Hippocampal formation (tissue), 2 donors: ENCODE measurements at regions not wholly inside any gene's neighbourhood (a gene's known extent, or its start where the extent isn't known, plus 50 kb on each side); places are given as distances from the start of the nearest gene placed in this dataset.
"Not testable (repeated sequence)": the region's sequence is repeated elsewhere in the genome, so short reads cannot be mapped to it uniquely, and the experiment has no call there.

Source experiments
- DNase-seq, 2 donors: peaks; one replicate each; lab custom pipeline; 2025; lab: John Stamatoyannopoulos, UW

DNA sequence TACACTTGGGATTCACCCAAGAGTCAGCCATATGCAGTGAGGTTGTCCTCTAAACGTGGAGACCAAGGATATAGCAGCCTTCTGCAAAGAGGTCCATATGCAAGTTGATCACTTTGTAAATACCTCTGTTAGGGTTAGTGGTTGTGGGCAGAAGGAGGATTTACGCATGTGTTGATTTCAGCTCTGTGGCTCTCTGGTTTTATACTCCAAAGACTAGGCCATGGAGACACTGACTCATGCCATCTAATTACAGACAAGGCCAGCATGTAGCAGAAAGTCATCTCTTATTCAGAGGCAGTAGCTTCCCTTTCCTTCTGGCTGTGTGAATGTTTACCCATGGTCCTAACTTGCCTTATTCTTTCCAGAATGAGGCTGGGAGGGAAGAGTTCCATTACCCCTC lies 140.9 kb upstream of the GOLGA6L4 start:
- not testable (repeated sequence) for DNase-seq

DNA sequence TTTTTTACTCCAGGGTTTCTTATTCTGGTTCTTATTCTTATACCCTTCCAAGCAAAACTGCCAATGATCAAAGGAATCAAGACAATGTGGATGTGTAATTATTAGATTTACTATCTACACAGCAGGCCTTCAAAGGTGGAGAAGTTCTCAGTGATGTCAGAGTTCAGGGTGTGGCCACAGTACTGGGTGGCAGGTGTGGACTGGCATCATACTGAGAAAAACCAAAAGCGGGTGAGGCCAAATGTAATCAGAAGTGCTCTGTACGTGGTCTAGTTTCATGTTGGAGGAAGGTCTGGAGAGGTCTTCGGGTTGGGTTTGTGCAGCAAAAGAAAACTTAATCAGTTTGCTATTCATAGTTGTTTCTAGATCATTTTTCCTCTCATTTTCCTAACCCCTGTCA lies 138.5 kb upstream of the GOLGA6L4 start:
- DNase-seq = not testable (repeated sequence)

DNA sequence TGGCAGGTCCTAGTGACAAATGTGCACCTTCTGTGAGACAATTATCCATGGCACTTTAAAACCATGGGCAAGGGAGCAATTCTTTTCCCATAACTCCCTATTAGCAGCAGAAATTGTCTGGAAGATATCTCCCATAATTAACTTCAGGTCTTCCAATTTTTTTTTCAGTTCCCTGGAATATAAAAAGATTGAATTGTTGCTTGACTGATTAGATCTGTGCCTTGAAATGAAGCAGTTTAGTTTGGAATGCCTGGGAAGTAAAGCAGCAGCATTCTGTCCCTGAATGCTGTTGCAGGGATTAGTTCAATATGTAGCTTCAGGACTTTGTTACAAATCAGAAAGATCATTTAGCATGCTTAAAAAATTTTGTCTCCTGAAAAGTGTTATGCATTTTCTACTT lies 137.0 kb upstream of the GOLGA6L4 start:
- no peak for DNase-seq

DNA sequence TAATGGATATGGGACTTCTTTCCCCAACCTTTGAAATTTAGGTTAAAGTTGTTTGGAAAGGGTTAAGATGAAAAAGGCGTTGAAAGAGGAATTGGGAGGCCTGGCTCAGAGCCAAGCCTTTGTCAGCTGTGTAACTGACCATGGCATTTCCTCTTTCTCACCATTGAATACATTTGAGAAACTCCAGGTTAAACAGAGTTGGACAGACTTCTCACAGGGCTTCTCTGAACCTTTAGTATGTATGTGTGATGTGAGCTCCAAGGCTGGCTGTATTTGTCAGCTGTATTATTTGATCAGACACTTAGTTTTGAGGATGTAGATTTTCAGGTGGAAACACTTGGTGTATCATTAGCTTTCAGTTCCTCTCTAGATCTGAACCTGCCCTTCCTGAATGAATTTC lies 136.4 kb upstream of the GOLGA6L4 start:
- DNase-seq = no peak

DNA sequence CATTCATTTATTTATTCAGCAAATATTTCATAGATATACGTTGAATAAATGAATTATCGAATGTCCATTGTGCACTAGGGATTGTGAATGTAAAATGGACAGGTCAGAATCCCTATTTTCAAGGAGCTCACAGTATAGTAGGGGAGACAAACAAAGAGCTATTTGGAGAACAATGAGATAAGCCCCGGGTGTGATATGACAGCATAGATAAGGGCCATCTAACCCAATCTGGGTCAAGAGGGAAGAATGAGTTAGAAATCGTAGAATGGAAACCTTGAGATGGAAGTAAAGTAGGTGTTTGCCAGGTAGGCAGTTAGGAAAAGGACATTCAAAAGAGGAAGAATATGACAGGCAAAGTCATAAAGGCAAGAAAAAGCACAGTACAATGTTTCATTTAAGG lies 132.2 kb upstream of the GOLGA6L4 start:
- DNase-seq = no peak

DNA sequence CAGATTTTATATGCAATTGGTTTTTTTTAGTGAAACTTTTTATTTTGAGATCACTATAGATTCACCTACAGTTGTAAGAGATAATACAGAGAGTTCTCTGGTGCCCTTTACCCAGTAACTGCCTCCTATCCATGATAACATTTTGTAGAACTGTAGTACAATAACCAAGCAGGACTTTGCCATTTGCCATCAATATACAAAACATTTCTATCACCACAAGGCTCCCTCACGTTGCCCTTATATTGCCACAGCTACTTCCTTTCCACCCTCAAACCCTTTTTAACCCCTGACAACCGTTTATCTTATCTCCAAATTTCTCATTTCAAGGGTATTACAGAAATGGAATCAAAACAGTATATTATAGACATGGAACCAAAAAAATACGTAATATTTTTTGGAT lies 130.7 kb upstream of the GOLGA6L4 start:
- no peak for DNase-seq

DNA sequence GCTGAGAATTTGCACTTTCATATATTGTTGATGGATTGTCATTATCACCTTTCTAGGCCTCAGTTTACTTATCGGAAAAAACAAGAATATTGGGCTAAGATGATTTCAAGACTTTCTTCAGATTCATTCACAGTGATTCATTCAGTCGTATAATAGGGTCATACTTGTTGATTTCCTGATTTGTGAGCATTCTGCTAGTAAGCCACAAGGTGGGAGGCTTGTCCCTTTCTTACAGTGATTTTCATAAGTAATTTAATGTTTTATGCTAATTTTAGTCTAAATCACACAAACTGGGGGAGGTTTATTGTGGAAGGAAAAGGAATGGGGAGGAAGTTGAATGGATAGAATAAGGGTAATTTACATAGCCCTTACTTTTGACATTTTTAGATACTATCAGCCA lies 126.8 kb upstream of the GOLGA6L4 start:
- DNase-seq = no peak

DNA sequence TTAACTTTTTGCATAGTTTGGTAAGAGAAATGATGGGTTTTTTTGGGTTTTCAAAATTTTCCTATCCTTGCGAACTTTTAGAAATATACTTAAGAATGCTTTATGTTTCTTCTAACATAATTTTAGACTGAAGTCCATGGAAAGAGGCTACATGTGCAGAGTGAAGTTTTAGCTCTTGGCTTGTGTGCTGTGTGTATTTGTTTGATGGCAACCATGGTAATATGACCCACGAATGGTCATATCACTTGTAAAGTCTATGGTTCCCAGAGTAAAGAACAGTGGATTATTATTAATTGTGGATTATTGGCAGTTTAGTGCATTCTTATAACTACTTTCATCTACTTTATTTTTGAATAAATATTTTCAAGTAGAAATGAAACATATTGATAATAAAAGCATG lies 124.0 kb upstream of the GOLGA6L4 start:
- DNase-seq = no peak

DNA sequence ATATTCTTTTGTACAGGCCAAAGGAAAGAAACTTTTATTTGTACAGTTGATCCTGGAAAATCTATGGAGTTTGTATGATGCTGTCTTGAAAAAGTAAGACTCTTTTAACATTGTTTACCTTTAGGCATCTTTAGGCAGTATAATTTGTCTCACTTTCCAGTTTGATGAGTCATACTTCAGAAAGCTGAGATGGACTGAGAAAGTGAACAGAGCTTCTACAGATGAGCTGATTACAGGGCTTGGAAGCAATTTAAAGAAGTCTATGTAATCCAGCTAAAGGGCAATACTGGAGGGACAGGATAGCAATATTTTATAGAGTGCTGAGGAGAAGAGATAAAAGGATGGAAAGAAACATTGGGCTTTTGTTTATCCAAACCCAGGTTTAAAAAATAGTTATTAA lies 123.5 kb upstream of the GOLGA6L4 start:
- DNase-seq = no peak

DNA sequence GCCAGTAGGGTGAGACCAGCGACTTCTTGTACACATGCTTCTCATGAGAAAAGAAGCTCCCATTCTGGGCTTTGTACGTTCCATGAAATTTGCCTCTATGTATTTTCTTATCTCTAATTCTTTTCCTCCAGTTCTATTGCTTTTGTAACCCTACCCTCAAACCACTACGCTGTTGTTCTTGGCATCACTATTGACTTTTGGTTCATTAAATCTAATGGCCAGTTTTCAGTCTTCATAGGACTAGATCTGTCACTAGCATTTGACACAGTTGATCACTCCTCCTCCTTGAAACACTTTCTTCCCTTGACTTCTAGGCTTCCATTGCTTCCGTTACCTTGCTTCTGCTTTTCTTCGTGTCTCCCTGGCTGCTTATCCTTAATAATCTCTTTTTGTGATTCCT lies 121.7 kb upstream of the GOLGA6L4 start:
- no peak for DNase-seq

DNA sequence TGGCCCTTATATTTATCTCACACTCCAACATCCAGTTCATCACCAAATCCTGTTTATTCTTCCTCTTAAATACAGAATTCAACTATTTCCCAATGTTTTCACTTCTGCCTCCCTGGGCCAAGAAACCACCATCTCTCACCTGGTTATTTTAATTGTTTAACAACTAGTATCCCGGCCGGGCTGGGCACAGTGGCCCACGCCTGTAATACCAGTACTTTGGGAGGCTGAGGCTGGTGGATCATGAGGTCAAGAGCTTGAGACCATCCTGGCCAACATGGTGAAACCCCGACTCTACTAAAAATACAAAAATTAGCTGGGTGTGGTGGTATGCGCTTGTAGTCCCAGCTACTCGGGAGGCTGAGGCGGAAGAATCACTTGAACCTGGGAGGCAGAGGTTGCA lies 120.9 kb upstream of the GOLGA6L4 start:
- not testable (repeated sequence) for DNase-seq

DNA sequence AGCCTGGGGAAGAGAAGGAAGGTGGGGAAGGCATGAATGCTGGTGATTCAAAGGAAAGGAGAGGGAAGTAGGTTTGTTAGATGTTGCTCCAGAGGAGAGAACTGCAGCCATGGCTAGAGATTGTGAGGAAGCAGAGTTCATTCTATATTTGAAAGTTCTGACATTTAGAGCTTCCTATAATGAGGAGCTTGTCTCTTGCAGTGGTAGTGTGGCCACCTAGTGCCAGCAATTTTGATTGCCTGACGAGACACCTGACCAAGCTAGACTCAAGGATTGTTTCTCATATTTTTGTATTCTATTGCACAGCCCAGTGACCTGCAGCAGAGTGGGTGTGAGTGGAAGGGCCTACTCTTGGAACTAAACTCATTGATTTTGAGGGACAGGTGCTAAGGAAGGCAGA lies 116.2 kb upstream of the GOLGA6L4 start:
- not testable (repeated sequence) for DNase-seq

DNA sequence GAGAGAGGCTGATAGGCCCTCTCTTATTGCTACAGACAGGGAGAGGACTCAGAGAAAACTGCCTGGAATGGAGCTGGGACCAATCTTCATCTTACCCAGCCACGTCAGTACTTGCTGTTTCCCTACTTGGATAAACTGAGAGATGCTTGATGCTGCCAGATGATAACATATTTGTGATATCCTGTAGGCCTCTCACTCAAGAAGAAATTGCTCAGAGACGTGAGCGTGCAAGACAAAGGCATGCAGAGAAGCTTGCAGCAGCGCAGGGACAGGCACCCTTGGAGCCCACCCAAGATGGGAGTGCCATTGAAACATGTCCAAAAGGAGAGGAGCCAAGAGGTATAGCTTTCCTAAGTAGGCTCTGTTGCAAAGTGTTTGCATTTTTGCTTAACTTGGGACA lies 114.7 kb upstream of the GOLGA6L4 start:
- DNase-seq = not testable (repeated sequence)

DNA sequence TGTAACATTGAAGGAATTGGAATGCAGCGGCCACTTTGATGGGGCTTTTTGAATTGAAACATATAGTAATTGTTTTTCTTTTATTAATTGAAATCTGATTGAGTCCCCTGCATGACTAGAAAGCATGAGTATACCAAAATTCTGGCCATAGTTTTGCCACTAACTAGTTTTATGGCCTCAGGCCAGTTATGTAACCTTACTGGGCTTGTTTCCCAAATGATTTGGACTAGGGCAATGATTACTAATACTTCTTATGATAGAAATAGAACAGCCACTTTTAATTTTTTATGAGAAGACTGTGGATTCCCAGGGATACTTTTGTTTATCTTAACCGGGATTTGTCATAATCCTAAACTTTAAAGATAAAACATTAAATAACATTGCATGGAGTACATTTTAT lies 106.9 kb upstream of the GOLGA6L4 start:
- not testable (repeated sequence) for DNase-seq

DNA sequence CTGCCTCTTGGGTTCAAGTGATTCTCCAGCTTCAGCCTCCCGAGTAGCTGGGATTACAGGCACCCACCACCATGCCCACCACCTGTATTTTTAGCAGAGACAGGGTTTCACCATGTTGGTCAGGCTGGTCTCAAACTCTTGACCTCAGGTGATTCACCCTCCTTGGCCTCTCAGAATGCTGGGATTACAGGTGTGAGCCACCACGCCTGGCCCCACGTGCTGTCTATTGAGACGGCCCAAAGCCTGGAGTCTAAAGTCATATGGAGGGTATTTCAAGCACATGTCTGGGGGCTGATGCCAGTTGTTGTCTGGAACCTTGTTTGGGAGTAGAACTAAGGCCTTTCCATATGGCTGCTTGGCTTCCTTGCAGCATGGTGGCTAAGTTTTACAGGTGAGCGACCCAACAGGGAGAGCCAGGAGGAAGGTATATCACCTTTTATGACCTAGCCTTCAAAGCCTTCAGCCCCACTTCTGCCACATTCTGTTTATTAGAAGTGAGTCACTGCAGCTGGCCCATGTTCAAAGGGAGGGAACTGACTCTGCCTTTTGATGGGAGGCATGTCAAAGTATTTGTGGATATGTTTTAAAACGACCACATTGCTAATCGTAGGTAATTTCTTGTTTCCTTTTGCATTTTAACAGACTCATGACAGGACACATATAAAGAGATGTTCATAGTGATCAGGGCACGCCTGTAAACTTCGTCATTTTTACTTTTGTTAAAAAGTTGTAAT lies 105.3 kb upstream of the GOLGA6L4 start:
- not testable (repeated sequence) for DNase-seq

DNA sequence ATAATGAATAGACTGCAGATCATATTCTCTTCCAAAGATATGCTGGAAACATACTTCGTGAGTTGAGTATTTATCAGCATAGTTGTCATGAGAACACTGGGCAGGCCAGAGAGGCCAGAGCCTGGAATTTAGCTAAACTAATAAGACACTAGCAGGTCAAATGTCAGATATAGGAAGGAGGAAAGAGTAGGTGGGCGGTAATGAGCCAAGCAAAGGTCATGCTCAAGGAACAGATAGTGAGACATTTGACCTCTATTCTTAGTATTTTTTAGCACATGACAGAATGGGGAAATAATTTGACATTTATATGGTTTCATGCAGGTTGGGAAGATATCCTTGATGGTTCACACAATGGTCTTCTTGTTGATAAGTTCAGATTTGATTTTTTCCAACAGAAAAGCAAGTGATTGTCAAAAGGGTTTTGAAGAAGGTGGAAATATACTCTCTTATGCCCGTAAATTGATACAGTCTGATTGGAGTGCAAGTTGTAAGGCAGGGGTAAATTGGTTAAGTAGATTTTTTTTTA lies 99.6 kb upstream of the GOLGA6L4 start:
- not testable (repeated sequence) for DNase-seq

DNA sequence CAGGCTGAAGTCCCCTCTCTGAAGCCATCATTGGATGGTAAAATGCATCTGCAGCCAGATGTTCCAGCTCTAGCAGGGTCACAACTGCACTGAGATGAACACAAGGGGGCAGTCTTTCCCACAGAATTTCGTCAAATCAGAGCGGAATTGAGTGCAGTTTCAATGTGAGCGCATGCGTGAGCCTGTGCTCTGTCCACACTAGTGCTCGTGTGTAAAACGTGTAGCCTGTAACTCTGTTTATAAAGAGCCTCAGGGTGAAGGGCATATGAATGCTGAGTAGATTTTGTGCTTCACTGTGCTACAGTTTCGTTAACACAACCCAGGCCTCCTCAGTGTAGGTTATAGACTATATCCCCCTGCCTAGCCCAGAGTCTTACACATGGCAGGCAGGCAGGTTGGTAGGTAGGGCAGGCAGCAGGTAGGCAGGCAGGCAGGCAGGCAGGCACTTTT lies 92.7 kb upstream of the GOLGA6L4 start:
- DNase-seq = peak; percentile 43 to 69

DNA sequence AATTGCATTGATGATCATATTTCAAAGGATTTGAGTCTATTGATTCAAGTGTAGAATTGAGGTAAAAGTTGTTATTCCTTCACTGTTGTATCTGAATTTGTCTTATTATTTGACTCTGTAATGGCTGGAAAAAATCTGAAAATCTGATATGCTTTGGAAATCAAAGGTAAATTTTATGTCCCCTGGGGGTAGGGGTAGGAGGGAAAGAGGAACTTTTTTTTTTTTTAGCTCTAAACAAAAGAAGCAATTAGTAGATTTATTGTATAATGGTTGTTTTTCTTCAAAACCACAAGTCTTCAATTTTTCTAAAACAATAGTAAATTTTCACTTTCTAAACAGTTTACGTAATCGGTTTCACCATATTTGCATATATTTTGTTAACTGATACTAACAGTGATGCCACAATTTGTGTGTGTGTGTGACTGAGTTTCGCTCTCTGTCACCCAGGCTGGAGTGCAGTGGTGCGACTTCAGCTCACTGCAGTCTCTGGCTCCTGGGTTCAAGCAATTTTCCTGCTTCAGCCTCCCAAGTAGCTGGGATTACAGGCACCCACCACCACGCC lies 91.7 kb upstream of the GOLGA6L4 start:
- no peak for DNase-seq

DNA sequence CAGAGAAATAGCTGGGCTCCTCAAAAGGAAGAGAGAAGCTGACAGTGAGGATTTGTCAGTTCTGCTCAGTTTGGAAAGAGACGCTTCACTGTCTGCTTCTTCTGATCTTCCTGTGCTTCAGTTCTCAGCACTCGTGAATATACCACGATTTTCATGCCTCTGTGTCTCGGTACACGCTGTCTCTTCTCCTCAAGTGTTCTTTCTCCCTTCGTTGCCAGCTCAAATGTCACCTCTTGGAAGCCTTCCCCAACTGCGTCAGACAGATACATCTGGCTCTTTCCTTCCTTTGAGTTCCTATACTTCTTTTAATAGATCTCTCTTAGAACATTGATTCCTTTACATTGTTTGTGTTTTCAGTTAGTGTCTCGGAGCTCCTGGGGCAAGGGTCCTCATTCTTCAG lies 90.6 kb upstream of the GOLGA6L4 start:
- DNase-seq = not testable (repeated sequence)

DNA sequence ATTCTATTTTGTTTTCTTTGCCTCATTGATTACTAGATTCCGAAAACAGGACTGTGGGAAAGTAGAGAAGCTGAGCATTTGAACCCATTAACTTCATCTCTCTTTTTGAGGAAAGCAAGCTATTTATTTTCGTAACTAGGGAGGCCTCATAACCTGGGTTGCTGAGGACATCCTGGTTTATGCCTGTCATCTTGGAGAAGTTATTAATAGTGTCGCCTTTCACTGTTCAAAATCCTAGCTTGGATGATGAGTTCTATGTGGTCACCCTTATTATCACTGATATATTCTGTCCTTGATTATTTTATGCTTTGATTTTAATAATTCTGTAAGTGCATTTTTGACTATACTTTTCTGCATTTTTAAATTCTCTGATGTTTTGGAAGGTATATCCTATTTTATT lies 89.3 kb upstream of the GOLGA6L4 start:
- DNase-seq = not testable (repeated sequence)

DNA sequence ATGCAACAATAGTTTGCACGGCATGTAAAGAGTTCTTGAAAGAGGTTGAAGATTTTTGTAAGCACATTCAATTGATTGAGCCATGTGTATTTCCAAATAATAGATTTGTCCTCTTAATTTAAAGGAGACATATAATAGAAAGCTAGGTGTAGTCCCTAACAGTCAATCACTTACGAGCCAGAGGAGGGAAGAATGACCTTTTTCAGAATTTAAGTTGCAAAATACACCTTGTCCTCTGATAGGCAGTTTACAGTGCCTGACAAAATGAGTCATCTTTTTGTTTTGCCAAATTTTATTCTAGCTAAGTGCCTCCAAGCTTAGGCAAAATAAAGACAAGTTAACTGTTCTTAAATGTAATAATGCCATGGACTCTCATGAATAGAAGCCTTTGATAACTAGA lies 88.3 kb upstream of the GOLGA6L4 start:
- DNase-seq = not testable (repeated sequence)

DNA sequence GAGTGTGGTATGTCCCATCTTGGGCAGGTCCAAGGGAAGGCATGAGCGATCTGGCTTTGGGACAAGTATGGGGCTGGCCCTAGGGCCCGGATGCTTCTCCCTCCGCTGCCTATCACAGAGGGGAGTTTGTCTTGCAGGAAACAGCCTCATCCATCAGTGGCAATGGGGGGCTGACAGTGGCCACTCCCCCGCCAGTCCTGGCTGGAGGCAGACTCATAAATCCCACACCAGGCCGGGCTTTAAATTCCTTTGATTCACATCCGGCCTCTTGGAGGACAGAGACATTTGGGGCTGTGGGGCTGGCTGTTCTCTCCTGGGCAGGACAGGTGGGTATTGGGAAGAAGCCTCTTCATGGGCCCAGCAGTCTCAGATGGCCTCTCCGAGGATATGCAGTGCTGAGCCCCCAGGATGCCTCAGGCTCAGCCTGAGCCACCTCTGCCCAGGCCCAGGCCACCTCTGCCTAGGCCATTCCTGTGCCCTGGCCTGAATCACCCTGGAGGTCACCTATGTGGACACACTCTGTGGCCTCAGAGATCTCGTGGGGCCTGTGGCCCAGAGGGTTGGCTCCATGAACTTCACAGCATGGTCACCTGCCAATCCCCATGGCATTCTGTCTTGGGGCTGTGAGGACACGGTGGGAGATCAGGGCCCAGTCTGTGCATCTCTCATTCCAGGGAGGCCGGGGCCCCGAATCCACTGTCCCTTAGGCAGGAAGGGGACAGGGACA lies 84.2 kb upstream of the GOLGA6L4 start:
- DNase-seq = no peak
